Activated CD4-positive, alpha-beta T cell treated with anti-CD3 and anti-CD28 coated beads, Interleukin-2, amount 50 U/mL, for 1 hour (primary cell): ENCODE measurements at regions not wholly inside any gene's neighbourhood (a gene's known extent, or its start where the extent isn't known, plus 50 kb on each side); places are given as distances from the start of the nearest gene placed in this dataset.

Source experiments
- DNase-seq: peaks from one replicate; pipeline ENCODE4 v3.0.0-alpha.2; 2020

DNA sequence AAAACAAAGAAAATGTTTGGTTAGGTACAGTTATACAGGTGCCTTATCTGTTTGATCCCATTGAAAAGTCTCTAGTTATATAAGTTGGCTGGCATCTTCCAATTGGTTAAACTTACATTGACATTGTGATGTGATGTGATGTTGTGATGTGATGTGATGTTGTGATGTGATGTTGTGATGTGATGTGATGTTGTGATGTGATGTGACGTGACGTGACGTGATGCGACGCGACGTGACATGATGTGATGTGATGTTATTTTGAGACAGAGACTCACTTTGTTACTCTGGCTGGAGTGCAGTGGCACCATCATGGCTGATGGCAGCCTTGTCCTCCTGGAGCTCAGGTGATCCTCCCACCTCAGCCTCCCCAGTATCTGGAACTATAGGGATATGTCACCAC is 507.6 kb downstream of the HAO1 start:
- no peak for DNase-seq

DNA sequence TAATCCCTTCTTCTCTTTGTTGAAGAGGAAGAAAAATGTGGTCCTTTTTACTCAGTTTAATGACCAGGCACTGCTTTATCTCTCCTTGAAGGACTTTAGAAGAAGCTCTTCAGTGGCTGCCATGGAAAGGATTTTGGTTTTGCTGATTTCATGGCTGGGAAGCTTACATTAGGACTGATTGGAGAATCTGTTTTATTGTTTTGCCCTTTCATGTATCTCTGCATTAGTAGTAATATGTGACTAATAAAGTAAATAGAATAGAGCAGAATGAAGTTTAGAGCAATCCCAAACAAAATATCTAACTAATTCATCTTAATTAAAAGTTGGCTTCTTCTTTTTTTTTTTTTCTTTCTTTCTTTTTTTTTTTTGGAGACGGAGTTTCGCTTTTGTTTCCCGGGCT is 502.9 kb downstream of the HAO1 start:
- DNase-seq, result no peak

DNA sequence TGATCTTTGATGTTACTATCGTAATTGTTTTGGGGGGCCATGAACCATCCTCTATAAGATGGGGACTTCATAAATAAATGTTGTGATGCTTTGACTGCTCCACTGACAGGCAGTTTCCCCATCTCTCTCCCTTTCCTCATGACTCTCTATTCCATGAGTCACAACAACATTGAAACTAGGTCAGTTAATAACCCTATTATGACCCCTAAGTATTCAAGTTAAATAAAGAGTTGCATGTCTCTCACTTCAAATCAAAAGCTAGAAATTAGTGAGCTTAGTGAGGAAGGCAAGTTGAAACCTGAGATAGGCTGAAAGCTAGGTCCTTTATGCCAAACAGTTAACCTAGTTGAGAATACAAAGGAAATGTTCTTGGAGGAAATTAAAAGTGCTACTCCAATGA is 491.0 kb downstream of the HAO1 start:
- DNase-seq, result no peak

DNA sequence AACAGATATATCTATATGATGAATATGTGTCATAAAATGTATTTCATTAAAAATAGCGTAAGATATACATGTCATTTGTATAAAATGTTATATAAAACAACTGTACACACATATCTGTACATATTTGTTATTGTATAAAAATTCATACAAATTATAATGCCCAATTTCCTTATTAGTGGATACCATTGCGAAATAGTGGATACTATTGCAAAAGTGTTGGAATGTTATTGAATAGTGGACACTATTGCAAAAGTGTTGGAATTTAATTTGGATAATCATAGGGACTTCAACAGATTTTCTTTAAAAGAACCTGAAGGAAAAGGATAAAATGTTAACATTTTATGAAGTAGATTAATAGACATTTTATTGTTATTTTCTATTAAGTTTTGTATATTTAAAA is 487.4 kb downstream of the HAO1 start:
- no peak for DNase-seq

DNA sequence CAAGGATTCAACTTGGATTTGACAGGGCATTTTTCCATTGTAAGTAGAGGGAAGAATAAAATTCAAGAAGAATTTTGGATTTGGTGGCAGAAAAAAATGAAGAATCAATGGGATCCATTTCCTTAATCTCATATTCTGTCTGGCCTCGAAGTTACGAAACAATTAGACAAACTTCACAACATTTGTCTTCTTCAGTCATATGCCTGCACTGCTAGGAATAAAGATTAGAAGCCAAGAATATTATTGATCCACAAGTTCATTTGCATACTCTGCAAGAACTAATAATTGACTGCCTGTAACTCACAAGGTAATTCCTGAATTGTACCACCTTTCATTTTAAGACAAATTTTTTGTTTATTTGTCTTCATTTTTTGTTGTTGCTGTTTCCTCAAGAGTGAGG is 486.2 kb downstream of the HAO1 start:
- DNase-seq, result no peak

DNA sequence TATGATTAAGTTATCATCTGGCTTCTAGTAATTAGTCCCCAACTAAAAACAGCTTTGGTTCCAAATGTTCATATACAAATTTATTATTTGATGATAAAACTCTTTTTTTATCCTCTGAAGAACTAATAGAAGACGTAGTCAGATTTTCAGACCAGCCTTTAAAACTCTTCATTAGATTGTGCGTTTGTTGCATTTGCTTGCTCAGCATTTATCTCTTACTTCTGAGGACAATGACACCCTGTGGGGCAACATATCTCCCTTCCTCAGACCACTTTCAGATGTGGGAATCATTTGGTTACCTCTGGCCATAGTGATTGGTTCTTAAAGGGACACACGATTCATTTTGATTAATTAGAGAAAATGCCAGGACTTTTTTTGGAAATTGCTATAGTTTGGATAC is 481.8 kb downstream of the HAO1 start:
- DNase-seq, result no peak

GRCh38 chr20:7459083-7459482 is 481.2 kb downstream of the HAO1 start:
- no peak for DNase-seq

- no peak for DNase-seq
Measured at GRCh38 chr20:7463290-7463689, 477.0 kb downstream of the HAO1 start.

DNA sequence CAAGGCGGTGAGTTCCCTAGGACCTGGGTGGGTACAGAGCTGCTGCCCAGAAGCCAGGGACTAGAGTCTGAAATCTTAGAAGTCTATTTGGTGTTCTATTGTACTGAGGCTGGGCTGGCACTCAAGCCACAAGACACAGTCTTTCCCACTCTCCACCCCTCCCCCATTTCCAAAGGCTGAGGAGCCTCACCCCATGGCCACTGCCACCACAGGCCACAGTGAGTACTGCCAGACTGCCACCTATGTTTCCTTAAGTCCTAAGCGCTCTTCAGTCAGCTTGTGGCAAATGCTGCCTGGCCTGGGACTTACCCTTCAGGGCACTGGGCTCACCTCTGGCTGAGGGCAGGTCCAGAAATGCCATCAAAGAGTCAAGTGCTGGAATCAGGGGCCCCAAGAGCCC is 469.3 kb downstream of the HAO1 start:
- DNase-seq, result no peak

GRCh38 chr20:7490288-7490687 is 450.0 kb downstream of the HAO1 start:
- no peak for DNase-seq

- no peak for DNase-seq
Measured at GRCh38 chr20:7492257-7492656, 448.0 kb downstream of the HAO1 start.

DNA sequence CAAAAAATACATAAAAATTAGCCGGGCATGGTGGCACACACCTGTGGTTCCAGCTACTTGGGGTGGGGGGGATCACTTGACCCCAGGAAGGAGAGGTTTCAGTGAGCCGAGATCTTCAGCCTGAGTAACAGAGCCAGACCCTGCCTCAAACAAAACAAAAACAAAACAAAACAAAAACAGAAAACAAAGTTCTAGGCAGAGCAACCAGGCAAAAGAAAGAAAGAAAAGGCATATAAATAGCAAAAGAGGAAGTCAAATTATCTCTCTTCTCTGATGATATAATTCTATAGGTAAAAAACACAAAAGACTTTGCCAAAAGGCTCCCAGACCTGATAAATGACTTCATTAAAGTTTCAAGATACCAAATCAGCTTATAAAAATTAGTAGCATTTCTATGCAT is 446.9 kb downstream of the HAO1 start:
- DNase-seq, result no peak

GRCh38 chr20:7496394-7496991 is 443.8 kb downstream of the HAO1 start:
- no peak for DNase-seq

DNA sequence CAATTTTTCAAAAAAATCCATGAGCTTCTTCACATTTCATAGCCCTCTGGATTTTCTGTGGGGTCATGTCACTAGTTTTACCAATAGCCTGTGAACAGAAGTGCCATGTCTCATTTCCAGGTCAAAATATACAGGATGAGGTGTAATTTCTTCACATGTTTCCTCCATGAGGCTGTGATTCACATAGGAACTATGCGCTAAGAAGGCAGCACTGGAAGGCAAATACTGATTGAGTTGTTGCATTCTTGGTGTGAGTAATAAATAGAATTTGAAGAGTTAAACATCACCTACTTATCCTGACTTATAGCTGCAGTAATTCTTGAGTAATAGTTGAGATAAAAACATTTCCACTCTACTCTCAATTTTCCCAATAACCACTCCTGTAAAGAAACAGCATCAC is 442.3 kb downstream of the HAO1 start:
- no peak for DNase-seq

GRCh38 chr20:7499201-7499600 is 441.1 kb downstream of the HAO1 start:
- DNase-seq, result no peak

- no peak for DNase-seq
Measured at GRCh38 chr20:7500231-7500663, 440.0 kb downstream of the HAO1 start.

GRCh38 chr20:7503501-7503900 is 436.8 kb downstream of the HAO1 start:
- DNase-seq, result no peak

GRCh38 chr20:7505152-7505834 is 435.0 kb downstream of the HAO1 start:
- DNase-seq, result no peak

DNA sequence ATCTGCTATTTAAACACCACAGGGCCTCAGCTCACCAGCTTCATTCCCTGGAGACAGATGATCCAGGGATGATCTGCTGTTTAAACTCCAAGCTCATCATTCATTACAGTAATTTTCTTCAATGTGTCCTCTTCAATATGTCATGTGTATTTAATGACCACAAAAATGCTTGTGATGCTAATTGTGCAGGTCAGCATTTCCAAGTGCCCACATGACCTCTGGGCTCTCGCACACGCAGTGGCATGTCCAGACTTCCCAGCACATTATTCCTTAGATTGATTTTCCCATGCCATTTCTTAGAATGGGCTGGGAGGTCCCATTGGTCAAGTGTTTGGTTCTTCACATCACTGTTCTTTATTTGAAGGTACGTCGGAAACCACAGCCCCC is 434.4 kb downstream of the HAO1 start:
- no peak for DNase-seq

GRCh38 chr20:7516621-7517111 is 423.6 kb downstream of the HAO1 start:
- DNase-seq, result no peak

DNA sequence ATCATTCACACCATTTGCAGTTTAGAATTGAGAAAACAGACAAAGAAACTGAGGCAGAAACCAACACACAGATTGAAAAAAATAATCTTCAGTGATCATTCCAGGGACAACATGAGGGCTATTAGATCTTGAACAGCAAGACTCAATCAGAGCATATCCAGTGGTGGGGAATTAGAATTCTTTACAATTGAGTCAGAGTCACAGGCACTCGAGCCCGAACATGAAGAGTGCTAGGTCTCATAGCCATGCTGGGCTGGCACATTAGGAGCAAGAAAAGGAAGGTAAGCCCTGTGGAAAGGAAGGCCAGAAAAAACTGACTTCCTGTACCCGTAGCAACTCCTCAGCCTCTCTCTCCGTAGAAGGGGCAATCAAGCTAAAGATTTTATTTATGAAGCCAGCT is 419.9 kb downstream of the HAO1 start:
- no peak for DNase-seq

DNA sequence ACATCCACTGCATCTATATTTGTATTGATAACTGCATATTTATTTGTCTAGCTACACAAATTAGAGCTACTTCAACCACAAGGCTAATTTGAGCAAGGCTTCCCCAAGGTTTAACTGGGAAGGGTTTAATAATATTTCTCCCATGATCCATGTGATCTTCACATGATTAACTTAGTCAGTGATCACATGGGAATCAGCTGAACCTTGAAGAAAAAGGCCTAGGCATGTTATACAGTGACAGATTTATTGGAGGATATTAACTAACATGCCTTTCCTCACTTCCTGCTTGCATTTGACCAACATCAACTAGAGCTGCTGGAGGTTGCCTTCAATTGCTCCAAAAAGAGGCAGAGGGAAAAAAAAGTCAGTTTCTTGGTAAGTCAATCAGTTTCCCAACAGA is 417.0 kb downstream of the HAO1 start:
- DNase-seq, result no peak

DNA sequence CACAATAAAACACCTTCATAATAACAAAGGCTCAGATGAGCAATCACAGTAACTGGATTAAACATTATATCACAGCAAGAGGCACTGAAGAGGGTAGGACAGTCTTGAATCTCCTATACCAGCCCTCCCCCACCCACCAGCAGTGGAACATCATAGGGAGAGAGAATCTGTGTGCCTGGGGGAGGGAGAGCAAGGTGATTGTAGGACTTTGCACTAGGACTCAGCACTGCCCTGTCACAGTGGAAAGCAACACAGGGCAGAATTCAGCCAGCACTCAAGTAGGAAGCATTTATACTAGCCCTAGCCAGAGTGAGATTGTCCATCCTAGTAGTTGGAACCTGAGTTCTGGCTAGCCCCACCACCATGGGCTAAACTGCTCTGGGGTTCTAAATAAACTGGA is 400.2 kb downstream of the HAO1 start:
- DNase-seq, result no peak

DNA sequence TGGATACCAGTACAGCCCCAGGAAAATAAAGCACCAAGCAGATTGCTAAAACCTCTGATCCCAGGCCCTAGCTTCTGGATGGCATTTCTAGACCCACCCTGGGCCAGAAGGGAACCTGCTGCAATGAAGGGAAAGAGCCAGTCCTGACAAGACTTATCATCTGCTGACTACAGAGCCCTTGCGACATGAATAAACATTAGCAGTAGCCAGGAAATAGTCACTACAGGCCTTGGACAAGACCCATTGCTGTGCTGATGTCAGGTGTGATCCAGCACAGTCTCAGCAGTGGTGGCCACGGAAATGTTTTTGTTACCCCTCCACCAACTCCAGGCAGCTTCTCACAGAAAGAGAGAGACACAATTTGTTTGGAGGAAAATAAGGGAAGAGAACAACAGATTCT is 399.3 kb downstream of the HAO1 start:
- no peak for DNase-seq

- no peak for DNase-seq
Measured at GRCh38 chr20:7571101-7571500, 369.2 kb downstream of the HAO1 start.
